Dermis microvascular lymphatic vessel endothelial cell (primary cell): ENCODE measurements at regions not wholly inside any gene's neighbourhood (a gene's known extent, or its start where the extent isn't known, plus 50 kb on each side); places are given as distances from the start of the nearest gene placed in this dataset.
"Not testable (repeated sequence)": the region's sequence is repeated elsewhere in the genome, so short reads cannot be mapped to it uniquely, and the experiment has no call there.

Experiments
- DNase-seq, 2 donors: peaks; one replicate each; pipeline versions ENCODE4 v3.0.0 to v3.0.0-alpha.2; 2010; ENCODE audit warnings: low read depth in 2 of 2

- DNase-seq = peak in 1 of 2 donors; percentile 24
Observed at GRCh38 chr22:19599626-19600243, 75.5 kb upstream of the CLDN5 start.

DNA sequence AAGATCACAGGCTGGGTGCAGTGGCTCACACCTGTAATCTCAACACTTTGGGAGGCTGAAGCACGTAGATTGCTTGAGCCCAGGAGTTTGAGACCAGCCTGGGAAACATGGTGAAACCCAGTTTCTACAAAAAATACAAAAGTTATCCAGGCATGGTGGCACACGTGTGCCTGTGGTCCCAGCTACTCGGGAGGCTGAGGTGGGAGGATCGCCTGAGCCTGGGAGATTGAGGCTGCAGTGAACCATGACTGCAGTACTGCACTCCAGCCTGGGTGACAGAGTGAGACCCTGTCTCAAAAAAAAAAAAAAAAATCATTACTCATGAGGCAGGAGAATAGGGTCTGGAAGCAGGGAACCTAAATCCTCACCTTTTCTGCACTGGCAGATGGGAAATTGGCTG, 79.1 kb upstream of the CLDN5 start:
- DNase-seq = not testable (repeated sequence)

GRCh38 chr22:19603767-19604166, 79.6 kb upstream of the CLDN5 start:
- DNase-seq = no peak

DNA sequence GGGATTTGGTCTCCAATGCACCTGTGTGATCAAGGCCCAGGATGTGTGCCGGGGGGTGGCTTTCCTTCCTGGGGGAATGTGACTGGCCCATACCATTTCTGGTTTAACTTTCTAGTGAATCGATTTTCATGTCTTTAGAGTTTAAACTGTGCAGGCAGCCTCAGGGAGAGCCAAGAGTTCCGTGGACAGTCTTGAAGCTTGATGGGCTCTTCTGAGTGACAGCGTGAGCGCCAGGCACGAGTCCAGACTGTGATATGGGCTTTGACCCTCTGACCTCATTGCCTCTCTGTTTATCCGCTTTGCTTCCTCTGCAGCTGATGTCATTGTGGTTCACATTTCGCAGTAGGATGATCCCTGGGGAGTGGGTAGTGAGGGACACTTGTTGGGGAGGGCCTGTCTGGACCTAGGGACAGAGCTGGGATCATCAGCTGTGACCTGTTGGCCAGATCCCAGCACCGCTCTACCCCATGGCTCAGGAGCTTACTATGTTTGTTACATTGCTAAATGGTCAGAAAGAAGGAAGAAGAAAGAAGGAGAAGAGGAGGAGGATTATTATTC, 80.6 kb upstream of the CLDN5 start:
- peak; percentile 88 to 92 for DNase-seq

GRCh38 chr22:19605508-19606331, 81.5 kb upstream of the CLDN5 start:
- peak; percentile 74 to 79 for DNase-seq

DNA sequence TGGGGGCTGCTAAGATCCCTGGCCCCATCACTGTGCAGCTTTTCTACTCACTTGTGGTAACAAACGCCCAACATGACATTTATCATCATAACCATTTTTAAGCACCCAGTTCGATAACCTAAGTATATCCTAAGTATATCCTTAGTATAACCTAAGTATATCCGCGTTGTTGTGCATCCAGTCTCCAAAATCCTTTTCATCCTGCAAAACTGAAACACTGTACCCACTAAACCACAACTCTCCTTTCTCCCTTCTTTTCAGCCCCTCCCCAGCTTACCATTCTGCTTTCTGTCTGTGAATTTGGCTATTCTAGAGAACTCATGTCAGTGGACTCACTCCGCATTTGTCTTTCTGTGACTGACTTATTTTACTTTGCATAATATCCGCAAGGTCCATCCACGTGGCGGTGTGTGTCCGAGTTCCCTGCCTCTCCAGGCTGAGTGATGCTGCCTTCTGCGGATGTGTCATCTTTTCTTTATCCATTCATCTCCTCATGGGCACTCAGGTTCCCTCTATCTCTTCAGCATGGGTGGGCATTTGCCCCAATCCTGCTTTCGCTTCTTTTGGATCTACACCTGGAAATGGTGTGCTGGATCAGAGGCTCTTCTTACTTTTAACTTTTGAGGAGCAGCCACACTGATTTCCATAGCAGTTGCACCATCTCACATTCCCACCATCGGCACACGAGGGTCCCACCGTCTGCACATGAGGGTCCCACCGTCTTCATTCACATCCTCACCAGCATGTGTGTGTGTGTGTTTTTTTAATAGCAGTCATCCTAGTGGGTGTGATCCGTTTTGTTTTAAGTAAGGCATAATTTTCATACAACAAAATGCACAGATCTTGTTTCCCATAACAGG, 82.4 kb upstream of the CLDN5 start:
- no peak for DNase-seq

DNA sequence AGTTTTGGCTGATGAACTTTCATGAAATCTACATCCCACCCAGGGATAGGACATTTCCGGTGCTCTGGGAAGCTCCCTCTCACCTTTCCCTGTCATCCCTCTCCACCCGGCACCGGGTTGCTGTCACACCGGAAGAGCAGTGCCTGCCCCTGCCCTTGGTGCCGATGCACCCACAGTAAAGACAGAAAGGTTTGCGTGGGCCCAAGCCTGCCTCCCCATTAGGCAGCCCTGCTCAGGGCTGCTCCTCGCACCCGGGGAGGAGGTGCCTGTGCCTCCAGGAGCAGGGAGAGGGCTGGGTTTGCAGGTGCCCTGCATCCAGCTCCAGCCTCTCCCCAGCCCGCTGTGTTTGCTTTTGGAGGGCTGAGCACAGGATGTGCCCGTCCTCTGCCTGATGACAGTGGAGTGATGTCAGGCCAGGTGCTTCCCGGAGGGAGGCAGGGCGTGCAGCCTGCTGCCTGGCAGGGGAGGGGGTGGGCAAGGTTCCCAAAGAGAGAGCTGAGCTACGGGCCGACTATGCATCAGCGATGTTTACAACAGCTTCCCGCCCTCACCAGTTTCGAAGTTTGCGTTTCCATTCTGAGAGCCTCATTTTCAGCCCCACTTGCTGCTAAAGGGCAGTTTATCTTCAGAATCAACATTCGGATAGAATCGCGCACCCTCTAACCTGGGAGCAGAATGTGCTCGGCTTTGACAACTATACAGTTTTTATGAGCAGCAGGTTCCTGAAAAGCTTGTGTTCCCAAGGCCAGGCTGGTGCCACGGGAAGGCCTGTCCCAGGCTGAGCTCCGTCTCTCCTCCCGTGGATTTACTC, 83.2 kb upstream of the CLDN5 start:
- peak; percentile 94 for DNase-seq

DNA sequence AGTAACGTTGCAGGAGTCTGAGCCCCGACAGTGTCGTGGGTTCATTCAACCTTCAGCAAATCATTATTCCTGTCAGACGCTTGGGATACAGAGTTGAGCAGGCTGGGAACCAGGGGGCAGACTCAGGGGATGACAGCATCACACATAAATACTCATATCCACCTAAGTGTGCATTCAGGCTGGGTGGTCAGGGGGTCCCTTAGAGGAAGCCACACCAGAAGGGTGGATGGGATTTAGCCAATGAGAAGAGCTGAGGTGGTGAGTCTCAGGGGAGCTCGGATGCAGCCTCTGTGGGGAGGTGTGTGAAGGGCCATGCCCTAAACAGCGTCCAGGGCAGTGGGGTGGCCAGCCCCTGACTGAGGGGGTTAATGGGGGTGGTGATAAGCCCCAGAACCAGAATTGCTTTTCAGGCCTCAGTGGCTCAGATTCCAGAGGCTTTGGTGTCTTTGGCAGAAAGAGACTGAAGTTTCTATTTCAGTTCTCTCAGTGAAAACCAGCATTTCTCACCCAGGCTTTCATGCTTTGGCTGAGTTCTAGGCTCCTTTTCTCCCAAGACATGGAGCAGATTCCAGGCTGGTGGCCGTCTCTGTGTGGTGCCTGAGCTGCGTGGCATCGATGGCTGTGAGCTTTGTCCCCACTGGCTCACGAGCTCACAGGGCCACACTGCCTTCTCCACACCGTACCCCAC, 83.9 kb upstream of the CLDN5 start:
- no peak for DNase-seq

GRCh38 chr22:19609753-19610152, 85.5 kb upstream of the CLDN5 start:
- not testable (repeated sequence) for DNase-seq

DNA sequence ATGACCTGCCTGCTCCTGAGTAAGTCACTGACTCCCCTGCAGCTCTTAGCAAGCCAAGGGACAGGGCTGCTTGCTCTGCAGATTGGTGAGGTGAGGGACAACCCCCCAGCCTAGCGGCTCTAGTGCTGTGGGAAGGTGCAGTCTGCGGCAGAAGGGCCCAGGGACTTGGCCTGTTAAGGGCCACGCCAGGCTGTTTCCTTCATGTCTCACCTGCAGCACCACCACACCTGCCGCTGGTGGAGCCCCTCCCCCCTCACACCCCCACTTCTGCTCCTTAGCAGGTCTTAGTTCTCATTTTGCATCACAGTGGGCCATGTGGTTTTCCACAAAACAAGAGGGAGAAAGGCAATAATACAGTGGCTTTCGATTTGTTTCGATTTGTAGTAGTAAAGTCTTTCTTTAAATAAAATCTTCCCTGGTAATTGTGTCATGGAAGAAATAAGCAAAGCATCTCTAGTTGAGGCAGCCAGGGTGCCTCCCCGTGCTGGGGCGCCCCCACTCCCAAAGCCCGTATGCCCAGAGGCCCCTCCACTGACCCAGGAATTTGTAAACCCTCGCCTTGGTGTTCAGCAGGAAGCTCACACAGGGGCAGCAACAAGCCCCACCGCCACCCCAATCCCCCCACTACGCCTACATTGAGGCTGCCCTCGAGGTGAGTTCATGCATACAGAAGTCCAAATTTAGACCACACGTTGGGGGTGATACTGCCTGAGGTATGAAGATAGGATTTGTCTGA, 86.5 kb upstream of the CLDN5 start:
- DNase-seq = no peak

DNA sequence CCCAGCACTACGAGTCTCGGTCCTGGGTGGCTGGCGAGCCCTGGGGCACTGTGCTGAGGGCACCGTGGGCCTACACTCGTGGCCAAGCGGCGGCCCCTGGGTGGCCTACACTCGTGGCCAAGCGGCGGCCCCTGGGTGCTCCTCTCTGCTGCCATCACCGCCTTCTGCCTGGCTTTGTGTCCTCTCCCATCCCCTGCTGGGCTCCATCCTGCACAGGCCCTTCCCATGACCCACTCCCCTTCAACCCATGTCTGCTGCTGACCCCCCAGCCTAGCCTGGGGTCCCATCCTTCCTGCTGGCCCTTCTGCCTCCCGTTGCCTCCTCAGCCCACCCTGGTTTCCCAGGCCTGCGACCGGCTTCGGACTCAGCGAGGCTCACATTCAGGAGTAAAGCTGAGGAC, 87.4 kb upstream of the CLDN5 start:
- no peak for DNase-seq

GRCh38 chr22:19612866-19613572, 88.8 kb upstream of the CLDN5 start:
- no peak for DNase-seq

- no peak for DNase-seq
Observed at GRCh38 chr22:19614536-19614863, 90.3 kb upstream of the CLDN5 start.

GRCh38 chr22:19615001-19615461, 90.8 kb upstream of the CLDN5 start:
- DNase-seq = no peak

DNA sequence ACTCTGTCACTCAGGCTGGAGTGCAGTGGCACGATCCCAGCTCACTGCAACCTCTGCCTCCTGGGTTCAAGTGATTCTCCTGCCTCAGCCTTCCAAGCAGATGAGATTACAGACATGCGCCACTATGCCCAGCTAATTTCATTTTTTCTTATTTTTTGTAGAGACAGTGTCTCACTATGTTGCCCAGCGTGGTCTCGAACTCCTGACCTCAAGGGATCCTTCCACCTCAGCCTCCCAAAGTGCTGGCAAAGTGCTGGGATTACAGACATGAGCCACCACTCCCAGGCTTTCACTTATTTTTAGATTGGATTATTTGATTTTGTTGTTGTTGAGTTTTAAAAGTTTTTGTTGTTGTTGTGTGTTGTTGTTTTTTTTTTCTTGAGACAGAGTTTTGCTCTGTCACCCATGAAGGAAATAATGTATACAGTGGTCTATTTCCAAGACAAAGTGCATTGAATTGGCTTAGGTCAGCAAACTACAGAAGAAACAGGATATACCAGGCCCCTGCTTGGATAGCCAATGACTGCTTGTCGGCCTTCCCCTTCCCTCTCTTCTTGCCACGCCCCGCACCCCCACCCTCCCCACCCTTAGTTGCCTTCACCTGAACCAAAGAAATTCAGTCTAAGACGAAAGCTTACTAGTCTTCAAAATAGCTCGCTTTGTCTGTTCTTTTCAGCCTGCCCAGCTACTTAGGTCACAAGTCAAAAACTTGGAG, 91.8 kb upstream of the CLDN5 start:
- DNase-seq = no peak

GRCh38 chr22:19619144-19620009, 94.9 kb upstream of the SEPTIN5 start:
- peak; percentile 56 to 84 for DNase-seq

- peak; percentile 92 to 97 for DNase-seq
Observed at GRCh38 chr22:19620742-19621371, 93.4 kb upstream of the SEPTIN5 start.
